Fibroblast of pulmonary artery (primary cell): ENCODE measurements at regions not wholly inside any gene's neighbourhood (a gene's known extent, or its start where the extent isn't known, plus 50 kb on each side); places are given as distances from the start of the nearest gene placed in this dataset.
A peak's percentile ranks its signal among the peaks of the same experiment; 100 is the strongest.
"Not testable (repeated sequence)": the region's sequence is repeated elsewhere in the genome, so short reads cannot be mapped to it uniquely, and the experiment has no call there.

ENCODE experiments used
- DNase-seq: peaks from one replicate; pipeline ENCODE4 v3.0.0-alpha.2; 2010; ENCODE audit warnings: low read depth
- H3K4me3 ChIP-seq: replicated peaks from 2 replicates; pipeline ENCODE4 v1.5.1; 2011; ENCODE audit warnings: low read depth, mild to moderate bottlenecking, control low read depth, low read length, moderate library complexity
- TF ChIP-seq, protein P1 (sequence below): IDR thresholded peaks from 2 replicates; pipeline ENCODE4 v1.5.1; 2011; ENCODE audit warnings: mild to moderate bottlenecking, control low read depth, low read length, inconsistent platforms; ENCODE audit errors: missing control alignments

DNA sequence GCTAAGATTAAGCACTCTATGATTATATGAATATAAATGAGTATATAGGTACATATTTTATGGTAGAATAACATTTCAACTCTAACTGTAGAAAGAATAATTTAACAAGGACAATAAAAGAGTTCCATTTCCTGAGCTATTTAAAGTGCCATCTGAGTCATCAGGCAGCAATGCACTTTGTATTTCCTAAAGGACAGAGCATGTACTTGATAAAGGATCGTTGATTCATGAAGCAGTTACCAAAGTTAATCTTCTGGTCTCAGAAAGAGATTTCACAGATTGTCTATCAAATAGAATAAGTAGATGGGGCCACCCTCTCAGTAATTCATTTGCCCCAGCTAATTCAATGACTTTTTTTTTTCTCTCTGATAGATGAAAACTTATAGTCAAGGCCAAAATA, 747.8 kb downstream of the CDH18 start:
- DNase-seq: peak; percentile 33
- TF ChIP-seq, protein P1, sequence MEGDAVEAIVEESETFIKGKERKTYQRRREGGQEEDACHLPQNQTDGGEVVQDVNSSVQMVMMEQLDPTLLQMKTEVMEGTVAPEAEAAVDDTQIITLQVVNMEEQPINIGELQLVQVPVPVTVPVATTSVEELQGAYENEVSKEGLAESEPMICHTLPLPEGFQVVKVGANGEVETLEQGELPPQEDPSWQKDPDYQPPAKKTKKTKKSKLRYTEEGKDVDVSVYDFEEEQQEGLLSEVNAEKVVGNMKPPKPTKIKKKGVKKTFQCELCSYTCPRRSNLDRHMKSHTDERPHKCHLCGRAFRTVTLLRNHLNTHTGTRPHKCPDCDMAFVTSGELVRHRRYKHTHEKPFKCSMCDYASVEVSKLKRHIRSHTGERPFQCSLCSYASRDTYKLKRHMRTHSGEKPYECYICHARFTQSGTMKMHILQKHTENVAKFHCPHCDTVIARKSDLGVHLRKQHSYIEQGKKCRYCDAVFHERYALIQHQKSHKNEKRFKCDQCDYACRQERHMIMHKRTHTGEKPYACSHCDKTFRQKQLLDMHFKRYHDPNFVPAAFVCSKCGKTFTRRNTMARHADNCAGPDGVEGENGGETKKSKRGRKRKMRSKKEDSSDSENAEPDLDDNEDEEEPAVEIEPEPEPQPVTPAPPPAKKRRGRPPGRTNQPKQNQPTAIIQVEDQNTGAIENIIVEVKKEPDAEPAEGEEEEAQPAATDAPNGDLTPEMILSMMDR: no peak
- H3K4me3 ChIP-seq: no peak overlapping the region

DNA sequence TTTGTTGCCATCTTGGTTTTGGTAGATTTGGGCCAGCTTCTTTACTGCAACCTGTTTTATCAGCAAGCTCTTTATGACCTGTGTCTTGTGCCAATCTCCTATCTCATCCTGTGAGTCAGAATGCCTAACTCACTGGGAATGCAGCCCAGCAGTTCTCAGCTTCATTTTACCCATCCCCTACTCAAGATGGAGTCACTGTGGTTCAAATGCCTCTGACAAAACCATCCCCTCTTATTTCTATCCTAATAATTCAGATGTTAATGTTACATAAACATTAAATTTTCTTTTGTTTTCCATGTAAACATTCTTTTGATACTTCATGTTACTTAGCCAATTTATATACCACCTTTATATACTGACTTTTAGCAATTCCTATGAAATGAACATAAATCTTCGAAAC, 746.3 kb downstream of the CDH18 start:
- TF ChIP-seq, protein P1: no peak
- no peak for DNase-seq
- no peak overlapping the region for H3K4me3 ChIP-seq

DNA sequence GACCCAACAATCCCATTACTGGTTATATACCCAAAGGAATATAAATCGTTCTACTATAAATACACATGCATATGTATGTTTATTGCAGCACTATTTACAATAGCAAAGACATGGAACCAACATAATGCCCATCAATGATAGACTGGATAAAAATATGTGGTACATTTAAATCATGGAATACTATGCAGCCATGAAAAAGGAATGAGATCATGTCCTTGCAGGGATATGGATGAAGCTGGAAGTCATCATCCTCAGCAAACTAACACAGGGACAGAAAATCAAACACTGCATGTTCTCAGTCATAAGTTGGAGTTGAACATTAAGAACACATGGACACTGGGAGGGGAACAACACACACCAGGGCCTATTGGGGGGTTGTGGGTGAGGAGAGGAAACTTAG, 741.8 kb downstream of the CDH18 start:
- DNase-seq, H3K4me3 ChIP-seq: not testable (repeated sequence)

DNA sequence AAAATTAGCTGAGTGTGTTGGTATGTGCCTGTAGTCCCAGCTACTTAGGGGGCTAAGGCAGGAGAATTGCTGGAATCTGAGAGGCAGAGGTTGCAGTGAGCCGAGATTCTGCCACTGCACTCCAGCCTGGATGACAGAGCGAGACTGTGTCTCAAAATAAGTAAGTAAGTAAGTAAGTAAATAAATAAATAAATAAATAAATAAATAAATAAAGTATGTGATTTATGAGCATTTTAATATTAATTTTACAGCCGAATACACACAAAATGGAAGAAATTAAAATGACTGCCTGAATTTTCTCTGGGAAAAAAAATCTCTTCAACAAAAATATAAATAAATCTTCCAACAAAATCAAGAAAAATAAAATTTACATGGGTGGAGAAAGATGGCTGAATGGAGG, 740.7 kb downstream of the CDH18 start:
- DNase-seq: no peak
- no peak overlapping the region for H3K4me3 ChIP-seq
- TF ChIP-seq, protein P1: no peak

DNA sequence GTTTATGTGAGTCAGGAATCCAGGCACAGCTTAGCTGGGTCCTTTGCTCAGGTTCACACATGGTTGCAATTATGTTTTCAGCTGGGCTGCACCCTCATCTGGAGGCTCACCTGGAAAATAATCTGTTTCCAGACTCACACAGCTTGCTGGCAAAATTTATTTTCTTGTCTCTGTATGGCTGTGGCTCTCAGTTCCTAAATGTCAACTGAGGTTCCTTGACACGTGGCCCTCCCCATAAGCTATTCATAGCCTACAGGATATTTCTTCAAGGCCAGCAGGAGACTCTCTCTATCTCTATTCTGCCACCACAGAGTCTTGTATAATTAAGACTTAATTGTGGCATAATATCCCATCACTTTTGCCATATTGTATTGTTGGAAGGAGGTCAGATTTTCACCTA, 732.0 kb downstream of the CDH18 start:
- TF ChIP-seq, protein P1: no peak
- DNase-seq: no peak
- no peak overlapping the region for H3K4me3 ChIP-seq

DNA sequence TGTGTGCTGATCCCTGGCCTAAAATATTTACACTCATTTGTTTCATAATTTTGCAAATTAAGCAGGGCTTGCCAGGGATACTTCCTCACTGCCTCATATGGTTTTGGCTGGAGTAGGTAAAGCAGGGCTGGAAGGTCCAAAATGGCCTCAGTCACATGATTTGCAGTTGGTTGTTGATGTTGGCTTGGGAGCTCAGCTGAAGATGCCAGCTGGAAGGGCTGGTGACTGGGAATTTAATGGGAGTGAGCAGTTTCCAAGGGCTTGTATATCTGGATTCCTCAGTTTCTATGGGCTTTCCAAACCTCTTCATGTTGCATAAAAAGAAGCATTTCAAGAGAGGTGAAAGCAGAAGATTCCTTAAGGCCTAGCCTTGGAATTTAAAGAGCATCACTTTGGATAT, 729.3 kb downstream of the CDH18 start:
- TF ChIP-seq, protein P1: no peak
- H3K4me3 ChIP-seq: no peak overlapping the region
- DNase-seq: no peak

DNA sequence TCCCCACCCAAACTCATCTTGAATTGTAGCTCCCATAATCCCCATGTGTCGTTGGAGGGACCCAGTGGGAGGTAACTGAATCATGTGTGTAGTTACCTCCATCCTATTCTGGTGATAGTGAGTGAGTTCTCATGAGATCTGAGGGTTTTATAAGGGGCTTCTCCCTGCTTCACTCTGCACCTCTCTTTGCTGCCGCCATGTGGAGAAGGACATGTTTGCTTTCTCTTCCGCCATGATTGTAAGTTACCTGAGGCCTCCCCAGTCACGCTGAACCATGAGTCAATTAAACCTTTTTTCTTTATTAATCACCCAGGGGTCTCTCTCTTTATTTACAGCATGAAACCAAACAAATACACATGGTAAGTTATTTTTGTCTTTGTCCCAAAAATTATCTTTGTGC, 726.1 kb downstream of the CDH18 start:
- no peak for DNase-seq
- TF ChIP-seq, protein P1: no peak
- H3K4me3 ChIP-seq: no peak overlapping the region

DNA sequence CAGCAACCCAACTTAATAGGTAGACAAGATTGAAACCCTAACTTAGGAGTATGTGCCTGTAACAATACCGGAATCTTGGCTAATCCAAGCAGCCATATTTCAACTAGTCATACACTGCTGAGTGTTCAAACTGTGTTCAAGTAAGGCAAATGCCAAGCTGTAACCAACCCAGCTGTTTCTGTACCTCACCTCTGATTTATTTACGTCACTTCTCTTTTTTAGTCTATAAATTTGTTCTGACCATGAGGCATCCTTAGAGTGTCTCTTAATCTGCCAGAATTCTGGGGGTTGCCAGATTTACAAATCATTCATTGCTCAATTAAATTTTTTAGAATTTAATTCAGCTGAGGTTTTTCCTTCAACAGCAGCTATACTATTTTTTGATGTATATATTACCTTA, 723.2 kb downstream of the CDH18 start:
- H3K4me3 ChIP-seq: no peak overlapping the region
- TF ChIP-seq, protein P1: no peak
- DNase-seq: no peak
